GM23248 (cell line): ENCODE measurements at regions not wholly inside any gene's neighbourhood (a gene's known extent, or its start where the extent isn't known, plus 50 kb on each side); places are given as distances from the start of the nearest gene placed in this dataset.

ENCODE experiments used
- EZH2 ChIP-seq: fragments of 200-600 bp; sonication (generic); IDR thresholded peaks from 2 replicates; pipeline ENCODE4 v1.6.1; 2018; ENCODE audit warnings: antibody characterized with exemption, mild to moderate bottlenecking; ENCODE audit not compliant: insufficient read depth, poor library complexity, severe bottlenecking
- EZH2phosphoT487 ChIP-seq: fragments of 200-600 bp; sonication (generic); IDR thresholded peaks from 2 replicates; pipeline ENCODE4 v1.6.1; 2018; ENCODE audit warnings: antibody characterized with exemption, moderate library complexity, mild to moderate bottlenecking, low read depth; ENCODE audit not compliant: insufficient read depth

GRCh38 chr17:444879-445454, 92.4 kb upstream of the RPH3AL start:
- no peak for TF ChIP-seq EZH2phosphoT487
- TF ChIP-seq EZH2: no peak
